Fibroblast of lung (primary cell): ENCODE measurements at regions not wholly inside any gene's neighbourhood (a gene's known extent, or its start where the extent isn't known, plus 50 kb on each side); places are given as distances from the start of the nearest gene placed in this dataset.

ENCODE experiments used
- DNase-seq, 2 donors: peaks; one replicate each; pipeline versions ENCODE4 v3.0.0 to v3.0.0-alpha.2; 2010; ENCODE audit warnings: low read depth in 2 of 2
- H2AFZ ChIP-seq: 2 replicates; pipeline ENCODE4 v1.5.1; 2012; ENCODE audit warnings: low read length, control low read depth, inconsistent platforms
- H3K27ac ChIP-seq: 2 replicates; pipeline ENCODE4 v1.5.1; 2011; ENCODE audit warnings: low read length, control low read depth; ENCODE audit not compliant: insufficient read depth
- H3K27me3 ChIP-seq: 2 replicates; pipeline ENCODE4 v1.5.1; 2011; ENCODE audit warnings: mild to moderate bottlenecking, low read length; ENCODE audit not compliant: control insufficient read depth, insufficient read depth
- H3K36me3 ChIP-seq: 2 replicates; pipeline ENCODE4 v1.5.1; 2011; ENCODE audit warnings: low read length; ENCODE audit not compliant: control insufficient read depth, insufficient read depth
- H3K4me1 ChIP-seq: 2 replicates; pipeline ENCODE4 v1.5.1; 2011; ENCODE audit warnings: low read length; ENCODE audit not compliant: control insufficient read depth, insufficient read depth; ENCODE audit errors: extremely low read depth
- H3K4me2 ChIP-seq: 2 replicates; pipeline ENCODE4 v1.5.1; 2011; ENCODE audit warnings: low read length, control low read depth; ENCODE audit not compliant: insufficient read depth; ENCODE audit errors: extremely low read depth
- H3K4me3 ChIP-seq, 4 experiments: fragments of 200-600 bp in 1 of 4; sonication (generic) in 1 of 4; replicated peaks in 1 of 4; 2 replicates each; pipeline ENCODE4 v1.5.1; 2011 to 2016; ENCODE audit warnings: low read length in 4 of 4, low read depth in 3 of 4, mild to moderate bottlenecking in 3 of 4, control low read depth in 2 of 4, inconsistent platforms in 1 of 4, mixed read lengths in 1 of 4; ENCODE audit not compliant: insufficient read depth in 1 of 4; ENCODE audit errors: control extremely low read depth in 1 of 4
- H3K79me2 ChIP-seq: 2 replicates; pipeline ENCODE4 v1.5.1; 2012; ENCODE audit warnings: mild to moderate bottlenecking, low read length, inconsistent platforms; ENCODE audit not compliant: control insufficient read depth, insufficient read depth
- H3K9ac ChIP-seq: 2 replicates; pipeline ENCODE4 v1.5.1; 2011; ENCODE audit warnings: mild to moderate bottlenecking, low read length, control low read depth; ENCODE audit not compliant: insufficient read depth
- H3K9me3 ChIP-seq: 2 replicates; pipeline ENCODE4 v1.5.1; 2012; ENCODE audit warnings: low read depth, low read length; ENCODE audit not compliant: control insufficient read depth, insufficient read depth
- H4K20me1 ChIP-seq: 2 replicates; pipeline ENCODE4 v1.5.1; 2011; ENCODE audit warnings: low read length; ENCODE audit not compliant: control insufficient read depth, insufficient read depth; ENCODE audit errors: extremely low read depth
- CTCF ChIP-seq, 2 donors: IDR thresholded peaks in 1 of 2; conservative IDR thresholded peaks in 1 of 2; 1 replicate in 1 of 2; 2 replicates in 1 of 2; pipeline ENCODE4 v1.5.1; 2011 to 2012; ENCODE audit warnings: low read length in 2 of 2, control low read depth in 1 of 2, inconsistent platforms in 1 of 2, low read depth in 1 of 2, mild to moderate bottlenecking in 1 of 2
- EZH2 ChIP-seq: IDR thresholded peaks from 2 replicates; pipeline ENCODE4 v1.5.1; 2012; ENCODE audit warnings: low read length, control low read depth, mild to moderate bottlenecking; ENCODE audit errors: missing control alignments

DNA sequence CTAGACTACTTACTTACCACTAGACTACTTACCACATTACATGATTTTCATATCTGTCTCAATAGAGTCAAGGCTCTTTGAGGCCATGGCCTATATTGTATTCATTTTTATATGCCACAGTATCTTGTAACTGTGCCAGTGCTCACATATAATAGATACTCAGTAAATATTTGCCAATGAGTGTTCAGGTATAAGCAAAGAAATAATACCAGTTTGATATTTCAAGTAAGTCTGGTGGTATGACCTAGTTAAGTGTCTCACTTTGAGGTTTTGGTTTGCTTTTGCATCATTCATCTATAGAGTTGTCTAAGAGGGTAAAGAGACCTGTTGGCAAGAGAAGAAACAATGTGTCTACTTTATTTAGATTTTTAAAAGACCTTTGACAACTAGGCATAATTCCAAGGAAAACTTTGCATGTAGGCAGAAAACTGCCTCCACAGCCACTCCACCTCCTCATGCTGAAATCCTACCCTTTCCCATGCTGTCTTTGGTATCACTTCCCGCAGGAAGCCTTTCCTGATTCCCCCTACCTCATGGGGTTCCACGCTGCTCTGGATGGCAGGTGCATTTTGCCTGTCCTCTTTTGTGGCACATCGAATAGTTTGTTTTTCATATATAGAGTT is 91.3 kb upstream of the KLHL13 start:
- Histone ChIP-seq H3K9me3 (no peaks in the 10 kb centered on the region), H3K4me1 (no peaks in the 10 kb centered on the region), H3K27me3 (no peaks in the 10 kb centered on the region), H2AFZ (no peak overlapping the region), H3K79me2 (no peaks in the 10 kb centered on the region), H3K4me2 (no peak overlapping the region), H3K27ac (no peak overlapping the region), H3K4me3 (no peak overlapping the region), H4K20me1 (no peaks in the 10 kb centered on the region), H3K36me3 (no peaks in the 10 kb centered on the region), H3K9ac (no peak overlapping the region)
- TF ChIP-seq CTCF (conservative IDR thresholded peaks at IDR 0.05 in 1 of 2, IDR thresholded peaks at IDR 0.05 in 1 of 2; ENCODE audit: low read depth in 1 of 2, low read length in 2 of 2), result no peak
- TF ChIP-seq EZH2, result no peak
- DNase-seq, result no peak

- no peak for DNase-seq
- H3K27ac ChIP-seq, result no peak overlapping the region
- no peak for TF ChIP-seq EZH2
- TF ChIP-seq CTCF (conservative IDR thresholded peaks at IDR 0.05 in 1 of 2, IDR thresholded peaks at IDR 0.05 in 1 of 2; ENCODE audit: low read depth in 1 of 2, low read length in 2 of 2), result no peak
- H3K36me3 ChIP-seq, result no peaks in the 10 kb centered on the region
- H3K4me2 ChIP-seq, result no peak overlapping the region
- no peaks in the 10 kb centered on the region for H3K27me3 ChIP-seq
- no peak overlapping the region for H2AFZ ChIP-seq
- H3K4me1 ChIP-seq, result no peaks in the 10 kb centered on the region
- H3K79me2 ChIP-seq, result no peaks in the 10 kb centered on the region
- H3K9me3 ChIP-seq, result no peaks in the 10 kb centered on the region
- no peak overlapping the region for H3K9ac ChIP-seq
- H4K20me1 ChIP-seq, result no peaks in the 10 kb centered on the region
- no peak overlapping the region for H3K4me3 ChIP-seq
These were observed 91.9 kb upstream of the KLHL13 start for GRCh38 chrX:118208481-118208880.

- Histone ChIP-seq H4K20me1 (no peaks in the 10 kb centered on the region), H3K27ac (no peak overlapping the region)
These were observed 95.5 kb upstream of the KLHL13 start for GRCh38 chrX:118211891-118212816.

More at GRCh38 chrX:118211891-118212816, 95.5 kb upstream of the KLHL13 start:
- no peak for TF ChIP-seq EZH2
- TF ChIP-seq CTCF (conservative IDR thresholded peaks at IDR 0.05 in 1 of 2, IDR thresholded peaks at IDR 0.05 in 1 of 2; ENCODE audit: low read depth in 1 of 2, low read length in 2 of 2), result no peak
- Histone ChIP-seq H3K4me3 (no peak overlapping the region), H3K4me2 (no peak overlapping the region), H3K79me2 (no peaks in the 10 kb centered on the region), H3K9ac (no peak overlapping the region), H3K4me1 (no peaks in the 10 kb centered on the region), H2AFZ (no peak overlapping the region), H3K27me3 (no peaks in the 10 kb centered on the region), H3K36me3 (no peaks in the 10 kb centered on the region), H3K9me3 (no peaks in the 10 kb centered on the region)
- no peak for DNase-seq
